ENCODE measurements at regions not wholly inside any gene's neighbourhood (a gene's known extent, or its start where the extent isn't known, plus 50 kb on each side); places are given as distances from the start of the nearest gene placed in this dataset.

GRCh38 chr12:3336606-3337311, 154.2 kb upstream of the PRMT8 start:
- DNase-seq (ENCODE audit: extremely low read depth in 1 of 11, low read depth in 9 of 11, low spot score in 4 of 11) = no peak

- DNase-seq (ENCODE audit: extremely low read depth in 1 of 11, low read depth in 9 of 11, low spot score in 4 of 11) = no peak
Observed at GRCh38 chr12:3337944-3338343, 153.1 kb upstream of the PRMT8 start.

- DNase-seq (ENCODE audit: extremely low read depth in 1 of 11, low read depth in 9 of 11, low spot score in 4 of 11) = no peak
Observed at GRCh38 chr12:3339221-3339620, 151.8 kb upstream of the PRMT8 start.

GRCh38 chr12:3341594-3341993, 149.4 kb upstream of the PRMT8 start:
- DNase-seq (ENCODE audit: extremely low read depth in 1 of 11, low read depth in 9 of 11, low spot score in 4 of 11) = no peak

- peak in 7 of 11 donors; percentile 50 to 66 (median 60) for DNase-seq (ENCODE audit: extremely low read depth in 1 of 11, low read depth in 9 of 11, low spot score in 4 of 11)
Observed at GRCh38 chr12:3342051-3342450, 149.0 kb upstream of the PRMT8 start.

GRCh38 chr12:3348055-3348454, 142.9 kb upstream of the PRMT8 start:
- no peak for DNase-seq (ENCODE audit: extremely low read depth in 1 of 11, low read depth in 9 of 11, low spot score in 4 of 11)

- no peak for DNase-seq (ENCODE audit: extremely low read depth in 1 of 11, low read depth in 9 of 11, low spot score in 4 of 11)
Observed at GRCh38 chr12:3350432-3350831, 140.6 kb upstream of the PRMT8 start.

- no peak for DNase-seq (ENCODE audit: extremely low read depth in 1 of 11, low read depth in 9 of 11, low spot score in 4 of 11)
Observed at GRCh38 chr12:3351731-3352130, 139.3 kb upstream of the PRMT8 start.

- no peak for DNase-seq (ENCODE audit: extremely low read depth in 1 of 11, low read depth in 9 of 11, low spot score in 4 of 11)
Observed at GRCh38 chr12:3352230-3352629, 138.8 kb upstream of the PRMT8 start.

- no peak for DNase-seq (ENCODE audit: extremely low read depth in 1 of 11, low read depth in 9 of 11, low spot score in 4 of 11)
Observed at GRCh38 chr12:3353621-3354020, 137.4 kb upstream of the PRMT8 start.

GRCh38 chr12:3354586-3354985, 136.4 kb upstream of the PRMT8 start:
- no peak for DNase-seq (ENCODE audit: extremely low read depth in 1 of 11, low read depth in 9 of 11, low spot score in 4 of 11)

- no peak for DNase-seq (ENCODE audit: extremely low read depth in 1 of 11, low read depth in 9 of 11, low spot score in 4 of 11)
Observed at GRCh38 chr12:3355378-3355900, 135.6 kb upstream of the PRMT8 start.

GRCh38 chr12:3357950-3358525, 133.0 kb upstream of the PRMT8 start:
- DNase-seq (ENCODE audit: extremely low read depth in 1 of 11, low read depth in 9 of 11, low spot score in 4 of 11) = no peak

- DNase-seq (ENCODE audit: extremely low read depth in 1 of 11, low read depth in 9 of 11, low spot score in 4 of 11) = no peak
Observed at GRCh38 chr12:3359478-3359877, 131.5 kb upstream of the PRMT8 start.

GRCh38 chr12:3361146-3361545, 129.9 kb upstream of the PRMT8 start:
- no peak for DNase-seq (ENCODE audit: extremely low read depth in 1 of 11, low read depth in 9 of 11, low spot score in 4 of 11)

GRCh38 chr12:3362737-3363136, 128.3 kb upstream of the PRMT8 start:
- DNase-seq (ENCODE audit: extremely low read depth in 1 of 11, low read depth in 9 of 11, low spot score in 4 of 11) = peak in 4 of 11 donors; percentile 51 to 59 (median 58)

GRCh38 chr12:3363608-3364007, 127.4 kb upstream of the PRMT8 start:
- DNase-seq (ENCODE audit: extremely low read depth in 1 of 11, low read depth in 9 of 11, low spot score in 4 of 11) = no peak

GRCh38 chr12:3364226-3364625, 126.8 kb upstream of the PRMT8 start:
- no peak for DNase-seq (ENCODE audit: extremely low read depth in 1 of 11, low read depth in 9 of 11, low spot score in 4 of 11)

GRCh38 chr12:3364661-3365462, 126.1 kb upstream of the PRMT8 start:
- DNase-seq (ENCODE audit: extremely low read depth in 1 of 11, low read depth in 9 of 11, low spot score in 4 of 11) = no peak

All from renal cortex interstitium (tissue), 11 donors.